ENCODE measurements at regions not wholly inside any gene's neighbourhood (a gene's known extent, or its start where the extent isn't known, plus 50 kb on each side); places are given as distances from the start of the nearest gene placed in this dataset.
"Not testable (repeated sequence)": the region's sequence is repeated elsewhere in the genome, so short reads cannot be mapped to it uniquely, and the experiment has no call there.

DNA sequence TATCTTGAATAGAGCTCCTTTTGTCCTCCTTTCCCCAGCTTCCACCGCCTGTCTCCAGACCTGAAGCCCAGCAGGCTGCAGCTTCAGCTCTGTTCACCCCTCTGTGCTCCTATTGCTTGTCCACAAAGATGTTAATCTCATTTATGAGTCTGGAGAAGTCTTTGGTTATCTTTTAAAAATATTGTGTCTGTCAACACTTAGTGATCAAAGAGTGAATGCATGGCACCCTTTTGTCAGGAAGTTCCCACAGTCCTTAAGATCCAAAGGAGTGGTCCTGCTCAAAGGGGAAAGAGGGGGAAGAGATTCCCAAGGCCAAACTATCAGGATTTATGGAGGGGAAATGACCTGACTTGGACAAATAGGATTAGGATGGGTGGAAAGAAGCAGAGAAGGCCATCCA lies 118.9 kb downstream of the ACAA2 start:
- no peak for DNase-seq (ENCODE audit: low spot score)
- TF ChIP-seq, protein P1, sequence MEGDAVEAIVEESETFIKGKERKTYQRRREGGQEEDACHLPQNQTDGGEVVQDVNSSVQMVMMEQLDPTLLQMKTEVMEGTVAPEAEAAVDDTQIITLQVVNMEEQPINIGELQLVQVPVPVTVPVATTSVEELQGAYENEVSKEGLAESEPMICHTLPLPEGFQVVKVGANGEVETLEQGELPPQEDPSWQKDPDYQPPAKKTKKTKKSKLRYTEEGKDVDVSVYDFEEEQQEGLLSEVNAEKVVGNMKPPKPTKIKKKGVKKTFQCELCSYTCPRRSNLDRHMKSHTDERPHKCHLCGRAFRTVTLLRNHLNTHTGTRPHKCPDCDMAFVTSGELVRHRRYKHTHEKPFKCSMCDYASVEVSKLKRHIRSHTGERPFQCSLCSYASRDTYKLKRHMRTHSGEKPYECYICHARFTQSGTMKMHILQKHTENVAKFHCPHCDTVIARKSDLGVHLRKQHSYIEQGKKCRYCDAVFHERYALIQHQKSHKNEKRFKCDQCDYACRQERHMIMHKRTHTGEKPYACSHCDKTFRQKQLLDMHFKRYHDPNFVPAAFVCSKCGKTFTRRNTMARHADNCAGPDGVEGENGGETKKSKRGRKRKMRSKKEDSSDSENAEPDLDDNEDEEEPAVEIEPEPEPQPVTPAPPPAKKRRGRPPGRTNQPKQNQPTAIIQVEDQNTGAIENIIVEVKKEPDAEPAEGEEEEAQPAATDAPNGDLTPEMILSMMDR (IDR thresholded peaks at IDR 0.05; ENCODE audit: extremely low read depth, missing control alignments), result no peak

DNA sequence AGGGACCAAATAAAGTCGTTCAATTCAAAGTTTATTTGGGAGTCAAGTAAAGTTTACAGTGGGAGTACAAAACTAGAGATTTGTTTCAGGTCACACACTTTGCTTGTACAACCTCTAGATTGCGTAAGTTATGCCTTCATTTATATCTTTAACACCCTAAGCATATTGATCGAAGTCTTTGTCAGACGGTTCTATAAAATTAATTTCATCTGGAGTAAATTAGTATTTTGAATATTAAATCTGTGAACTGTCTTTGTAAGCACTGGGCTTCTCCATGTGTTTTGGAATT lies 119.7 kb downstream of the ACAA2 start:
- no peak for DNase-seq (ENCODE audit: low spot score)
- TF ChIP-seq, protein P1 (IDR thresholded peaks at IDR 0.05; ENCODE audit: extremely low read depth, missing control alignments), result no peak

DNA sequence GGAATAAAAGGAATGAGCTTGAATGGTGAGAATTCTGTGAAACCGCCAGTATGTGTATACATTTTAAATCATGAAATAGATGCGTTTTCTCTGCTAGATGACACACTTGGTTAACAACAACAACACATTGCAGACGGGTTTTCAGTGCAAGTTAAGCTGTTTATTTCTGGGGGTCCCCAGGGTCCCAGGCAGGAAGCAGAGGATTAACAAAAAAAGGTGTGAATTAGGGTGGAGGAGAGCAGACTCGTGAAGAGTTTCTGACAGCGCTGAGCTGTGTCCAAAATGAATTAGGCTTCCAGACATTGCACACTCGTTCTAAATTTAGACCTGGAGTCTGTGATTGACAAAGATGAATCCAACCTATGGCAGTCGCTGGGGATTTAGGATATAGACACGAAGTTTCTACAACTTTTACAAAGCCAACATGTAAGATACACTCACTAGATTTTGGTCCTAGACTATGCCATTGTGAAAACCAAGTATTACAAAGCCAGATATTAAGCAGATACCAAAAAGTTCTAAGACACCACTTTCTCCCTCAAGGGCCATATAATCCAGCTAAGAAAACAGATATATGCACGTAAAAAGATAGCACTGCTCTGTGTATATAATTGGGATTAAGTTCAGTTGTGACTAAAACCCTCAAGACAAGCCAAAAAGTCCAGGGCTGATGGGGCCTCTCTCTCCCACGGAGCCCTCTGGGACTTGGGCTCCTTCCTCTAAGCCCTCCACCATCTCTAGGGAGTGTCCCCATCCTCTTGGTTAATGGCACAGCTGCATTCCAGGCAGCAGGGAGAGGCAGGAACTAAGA lies 120.2 kb downstream of the ACAA2 start:
- TF ChIP-seq, protein P1 (IDR thresholded peaks at IDR 0.05; ENCODE audit: extremely low read depth, missing control alignments), result no peak
- no peak for DNase-seq (ENCODE audit: low spot score)

DNA sequence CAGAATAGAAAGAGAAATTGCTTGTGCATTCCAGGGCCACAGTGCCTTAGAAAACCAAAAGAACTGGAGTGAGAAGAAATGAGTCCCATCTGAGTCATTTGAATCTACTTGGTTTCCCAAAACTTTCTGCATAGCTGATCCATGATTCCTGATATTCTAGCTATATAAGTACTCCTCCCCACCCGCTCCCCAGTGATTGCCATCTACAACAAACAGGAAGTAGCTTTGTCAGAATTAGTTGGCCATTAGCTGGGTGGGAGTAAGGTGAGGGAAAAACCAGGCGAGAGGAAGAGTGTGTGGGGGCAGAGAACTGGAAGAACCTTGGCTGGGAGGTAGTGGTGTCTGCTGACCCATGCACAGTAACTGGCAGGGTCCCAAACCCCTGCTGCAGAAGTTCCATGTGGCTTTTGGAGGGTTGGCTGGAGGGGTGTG lies 122.1 kb downstream of the ACAA2 start:
- no peak for DNase-seq (ENCODE audit: low spot score)
- TF ChIP-seq, protein P1 (IDR thresholded peaks at IDR 0.05; ENCODE audit: extremely low read depth, missing control alignments), result no peak

DNA sequence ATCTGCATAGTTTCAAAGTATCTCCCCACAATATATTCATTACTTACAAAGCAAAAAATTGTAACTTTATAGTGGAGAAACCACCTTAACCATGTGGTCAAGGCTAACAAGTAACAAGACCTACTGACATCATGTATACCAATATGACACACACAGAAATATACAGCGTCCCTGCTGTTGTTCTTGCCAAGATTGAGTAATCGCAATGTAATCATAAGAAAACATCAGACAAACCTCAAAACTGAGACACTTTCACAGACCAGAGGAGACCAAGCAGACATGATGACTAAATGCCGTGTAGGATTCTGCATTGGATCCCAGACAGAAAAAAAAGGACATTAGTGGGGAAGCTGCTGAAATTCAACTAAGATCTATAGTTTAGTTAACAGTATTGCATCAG lies 123.0 kb downstream of the ACAA2 start:
- TF ChIP-seq, protein P1 (IDR thresholded peaks at IDR 0.05; ENCODE audit: extremely low read depth, missing control alignments), result no peak
- no peak for DNase-seq (ENCODE audit: low spot score)

DNA sequence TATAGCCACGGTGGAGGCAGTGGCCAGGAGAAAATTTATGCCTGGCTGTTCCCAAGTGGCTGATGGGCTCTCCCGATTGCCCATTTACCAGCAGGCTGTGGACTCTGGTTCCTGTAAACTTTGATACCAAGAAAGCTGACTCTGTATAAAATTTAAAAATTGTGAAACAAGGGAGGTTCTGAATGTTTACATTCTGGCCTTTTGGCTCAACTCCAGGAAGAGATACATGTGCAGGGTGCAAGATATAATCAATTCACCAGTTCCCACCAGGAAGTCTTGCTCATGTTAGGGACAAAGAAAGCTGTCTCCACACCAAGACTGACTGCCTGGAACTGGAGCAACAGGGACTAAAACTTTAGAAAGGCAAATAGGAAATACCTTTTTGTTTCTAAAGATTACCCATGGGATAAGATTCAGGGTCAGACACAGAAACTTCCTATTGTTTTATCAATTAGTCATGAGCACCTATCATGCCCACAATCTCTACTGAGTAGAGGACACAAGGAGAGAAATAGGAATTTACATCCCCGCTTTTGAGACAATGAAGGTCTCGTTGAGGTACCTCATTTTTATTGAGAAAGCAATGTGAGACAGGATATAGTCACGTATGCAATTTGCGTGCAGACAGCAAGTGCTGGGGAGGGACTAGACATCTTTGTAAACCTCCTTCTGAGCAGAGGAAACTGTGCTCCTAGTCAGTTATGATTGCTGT lies 123.5 kb downstream of the LIPG start:
- TF ChIP-seq, protein P1 (IDR thresholded peaks at IDR 0.05; ENCODE audit: extremely low read depth, missing control alignments), result no peak

DNA sequence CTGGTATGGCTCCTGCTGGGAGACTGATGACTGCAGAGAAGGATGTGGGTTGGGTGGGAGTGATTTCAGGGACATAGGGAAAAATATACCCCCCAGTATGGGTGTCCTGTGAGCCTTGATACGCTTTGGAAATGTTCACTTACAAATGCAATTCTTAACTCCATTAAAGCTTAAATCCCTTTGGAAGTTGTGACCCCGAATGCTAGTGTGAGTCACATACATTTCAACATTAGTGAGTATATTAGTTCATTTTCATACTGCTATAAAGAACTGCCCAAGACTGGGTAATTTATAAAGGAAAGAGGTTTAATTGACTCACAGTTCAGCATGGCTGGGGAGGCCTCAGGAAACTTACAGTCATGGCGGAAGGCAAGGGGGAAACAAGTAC lies 120.9 kb downstream of the LIPG start:
- not testable (repeated sequence) for DNase-seq (ENCODE audit: low spot score)

More for the DNA sequence above, 123.5 kb downstream of the LIPG start:
- DNase-seq (ENCODE audit: low spot score), result no peak
